A673 (cell line): ENCODE measurements at regions not wholly inside any gene's neighbourhood (a gene's known extent, or its start where the extent isn't known, plus 50 kb on each side); places are given as distances from the start of the nearest gene placed in this dataset.

Source experiments
- CTCF ChIP-seq: fragments of 300-800, 200-600 bp; sonication (generic); conservative IDR thresholded peaks from 2 replicates; pipeline ENCODE4 v1.5.1; 2017; ENCODE audit warnings: low read depth, mild to moderate bottlenecking, antibody characterized with exemption, low read length, moderate library complexity, mixed read lengths
- EZH2 ChIP-seq: fragments of 200-600 bp; sonication (generic); IDR thresholded peaks from 2 replicates; pipeline ENCODE4 v1.6.1; 2017; ENCODE audit warnings: borderline replicate concordance, low read depth, mild to moderate bottlenecking, mixed read lengths, antibody characterized with exemption, low read length; ENCODE audit not compliant: poor library complexity, severe bottlenecking

GRCh38 chr9:134995792-134996120, 78.0 kb upstream of the FCN1 start:
- TF ChIP-seq CTCF (no peak), EZH2 (no peak)
